GM12878 (cell line): ENCODE measurements at regions not wholly inside any gene's neighbourhood (a gene's known extent, or its start where the extent isn't known, plus 50 kb on each side); places are given as distances from the start of the nearest gene placed in this dataset.

Source experiments
- ATF7 ChIP-seq: fragments of 450-650 bp; IDR thresholded peaks from 2 replicates; pipeline ENCODE4 v1.6.1; 2016; ENCODE audit warnings: low read depth, mild to moderate bottlenecking
- BRCA1 ChIP-seq: IDR thresholded peaks from 2 replicates; pipeline ENCODE4 v1.6.1; 2011; ENCODE audit warnings: low read depth, low read length, improper control_type of control experiment
- HCFC1 ChIP-seq: fragments of 150-350 bp; IDR thresholded peaks from 2 replicates; pipeline ENCODE4 v1.6.1; 2014; ENCODE audit warnings: low read length
- POLR2A ChIP-seq: IDR thresholded peaks from 2 replicates; pipeline ENCODE4 v1.6.1; 2011; ENCODE audit warnings: low read depth, mild to moderate bottlenecking, low read length
- ZNF274 ChIP-seq: IDR thresholded peaks from one replicate; pipeline ENCODE4 v1.8.0; 2011; ENCODE audit not compliant: insufficient read length, insufficient read depth
- TF ChIP-seq, protein P1 (sequence below): IDR thresholded peaks from 2 replicates; pipeline ENCODE4 v1.6.1; 2011; ENCODE audit warnings: low read depth, low read length, improper control_type of control experiment, borderline replicate concordance
- TF ChIP-seq, protein P2 (sequence below): fragments of 450-650 bp; IDR thresholded peaks from 2 replicates; pipeline ENCODE4 v1.6.1; 2017; ENCODE audit warnings: mild to moderate bottlenecking
- TF ChIP-seq, protein P3 (sequence below), 3 experiments: IDR thresholded peaks in 2 of 3; conservative IDR thresholded peaks in 1 of 3; 2 replicates each; pipeline ENCODE4 v1.5.1; 2011; ENCODE audit warnings: low read depth in 3 of 3, low read length in 3 of 3, mild to moderate bottlenecking in 3 of 3, control low read depth in 2 of 3, moderate library complexity in 2 of 3, inconsistent platforms in 1 of 3, mixed read lengths in 1 of 3; ENCODE audit not compliant: control insufficient read depth in 2 of 3, insufficient read depth in 1 of 3; ENCODE audit errors: extremely low read depth in 1 of 3
- TF ChIP-seq, protein P4 (sequence below): IDR thresholded peaks from 2 replicates; pipeline ENCODE4 v1.6.1; 2012; ENCODE audit warnings: low read depth, low read length, improper control_type of control experiment

DNA sequence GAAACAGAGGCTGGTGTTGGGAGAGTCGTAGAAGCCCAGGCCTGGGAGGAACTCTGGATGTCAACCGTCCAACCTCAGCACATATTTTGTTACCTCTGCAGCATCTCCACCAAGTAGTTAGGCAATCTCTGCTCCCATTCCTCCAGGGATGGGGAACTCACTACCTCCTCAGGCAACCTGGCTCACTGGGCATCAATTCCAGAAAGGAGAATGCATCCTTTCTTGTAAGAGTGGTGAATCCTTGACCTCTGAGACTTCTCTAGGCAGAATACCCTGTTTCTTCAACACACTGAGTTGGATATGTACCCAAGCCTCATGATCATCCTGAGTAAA is 136.7 kb upstream of the ZMIZ1 start:
- TF ChIP-seq, protein P1, sequence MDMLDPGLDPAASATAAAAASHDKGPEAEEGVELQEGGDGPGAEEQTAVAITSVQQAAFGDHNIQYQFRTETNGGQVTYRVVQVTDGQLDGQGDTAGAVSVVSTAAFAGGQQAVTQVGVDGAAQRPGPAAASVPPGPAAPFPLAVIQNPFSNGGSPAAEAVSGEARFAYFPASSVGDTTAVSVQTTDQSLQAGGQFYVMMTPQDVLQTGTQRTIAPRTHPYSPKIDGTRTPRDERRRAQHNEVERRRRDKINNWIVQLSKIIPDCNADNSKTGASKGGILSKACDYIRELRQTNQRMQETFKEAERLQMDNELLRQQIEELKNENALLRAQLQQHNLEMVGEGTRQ = no peak
- no peak for TF ChIP-seq HCFC1
- TF ChIP-seq, protein P2, sequence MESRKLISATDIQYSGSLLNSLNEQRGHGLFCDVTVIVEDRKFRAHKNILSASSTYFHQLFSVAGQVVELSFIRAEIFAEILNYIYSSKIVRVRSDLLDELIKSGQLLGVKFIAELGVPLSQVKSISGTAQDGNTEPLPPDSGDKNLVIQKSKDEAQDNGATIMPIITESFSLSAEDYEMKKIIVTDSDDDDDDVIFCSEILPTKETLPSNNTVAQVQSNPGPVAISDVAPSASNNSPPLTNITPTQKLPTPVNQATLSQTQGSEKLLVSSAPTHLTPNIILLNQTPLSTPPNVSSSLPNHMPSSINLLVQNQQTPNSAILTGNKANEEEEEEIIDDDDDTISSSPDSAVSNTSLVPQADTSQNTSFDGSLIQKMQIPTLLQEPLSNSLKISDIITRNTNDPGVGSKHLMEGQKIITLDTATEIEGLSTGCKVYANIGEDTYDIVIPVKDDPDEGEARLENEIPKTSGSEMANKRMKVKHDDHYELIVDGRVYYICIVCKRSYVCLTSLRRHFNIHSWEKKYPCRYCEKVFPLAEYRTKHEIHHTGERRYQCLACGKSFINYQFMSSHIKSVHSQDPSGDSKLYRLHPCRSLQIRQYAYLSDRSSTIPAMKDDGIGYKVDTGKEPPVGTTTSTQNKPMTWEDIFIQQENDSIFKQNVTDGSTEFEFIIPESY = no peak
- TF ChIP-seq ZNF274 = no peak
- TF ChIP-seq, protein P3, sequence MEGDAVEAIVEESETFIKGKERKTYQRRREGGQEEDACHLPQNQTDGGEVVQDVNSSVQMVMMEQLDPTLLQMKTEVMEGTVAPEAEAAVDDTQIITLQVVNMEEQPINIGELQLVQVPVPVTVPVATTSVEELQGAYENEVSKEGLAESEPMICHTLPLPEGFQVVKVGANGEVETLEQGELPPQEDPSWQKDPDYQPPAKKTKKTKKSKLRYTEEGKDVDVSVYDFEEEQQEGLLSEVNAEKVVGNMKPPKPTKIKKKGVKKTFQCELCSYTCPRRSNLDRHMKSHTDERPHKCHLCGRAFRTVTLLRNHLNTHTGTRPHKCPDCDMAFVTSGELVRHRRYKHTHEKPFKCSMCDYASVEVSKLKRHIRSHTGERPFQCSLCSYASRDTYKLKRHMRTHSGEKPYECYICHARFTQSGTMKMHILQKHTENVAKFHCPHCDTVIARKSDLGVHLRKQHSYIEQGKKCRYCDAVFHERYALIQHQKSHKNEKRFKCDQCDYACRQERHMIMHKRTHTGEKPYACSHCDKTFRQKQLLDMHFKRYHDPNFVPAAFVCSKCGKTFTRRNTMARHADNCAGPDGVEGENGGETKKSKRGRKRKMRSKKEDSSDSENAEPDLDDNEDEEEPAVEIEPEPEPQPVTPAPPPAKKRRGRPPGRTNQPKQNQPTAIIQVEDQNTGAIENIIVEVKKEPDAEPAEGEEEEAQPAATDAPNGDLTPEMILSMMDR (IDR thresholded peaks at IDR 0.05 in 2 of 3, conservative IDR thresholded peaks at IDR 0.05 in 1 of 3; ENCODE audit: control insufficient read depth in 2 of 3, extremely low read depth in 1 of 3, insufficient read depth in 1 of 3, low read depth in 3 of 3, low read length in 3 of 3) = no peak
- TF ChIP-seq BRCA1 = no peak
- TF ChIP-seq POLR2A = no peak
- TF ChIP-seq ATF7 = no peak
- TF ChIP-seq, protein P4, sequence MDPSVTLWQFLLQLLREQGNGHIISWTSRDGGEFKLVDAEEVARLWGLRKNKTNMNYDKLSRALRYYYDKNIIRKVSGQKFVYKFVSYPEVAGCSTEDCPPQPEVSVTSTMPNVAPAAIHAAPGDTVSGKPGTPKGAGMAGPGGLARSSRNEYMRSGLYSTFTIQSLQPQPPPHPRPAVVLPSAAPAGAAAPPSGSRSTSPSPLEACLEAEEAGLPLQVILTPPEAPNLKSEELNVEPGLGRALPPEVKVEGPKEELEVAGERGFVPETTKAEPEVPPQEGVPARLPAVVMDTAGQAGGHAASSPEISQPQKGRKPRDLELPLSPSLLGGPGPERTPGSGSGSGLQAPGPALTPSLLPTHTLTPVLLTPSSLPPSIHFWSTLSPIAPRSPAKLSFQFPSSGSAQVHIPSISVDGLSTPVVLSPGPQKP = no peak
